Umbilical cord (tissue), 1 donor: ENCODE measurements at regions not wholly inside any gene's neighbourhood (a gene's known extent, or its start where the extent isn't known, plus 50 kb on each side); places are given as distances from the start of the nearest gene placed in this dataset.
"Not testable (repeated sequence)": the region's sequence is repeated elsewhere in the genome, so short reads cannot be mapped to it uniquely, and the experiment has no call there.

Experiments
- DNase-seq: peaks from one replicate; pipeline ENCODE4 v3.0.0-alpha.2; 2015; ENCODE audit warnings: low spot score

- DNase-seq, result no peak
These were observed 389.7 kb downstream of the RAP2B start for GRCh38 chr3:153551536-153552285.

- no peak for DNase-seq
These were observed 391.0 kb downstream of the RAP2B start for GRCh38 chr3:153552887-153553604.

- DNase-seq, result no peak
These were observed 391.5 kb downstream of the RAP2B start for GRCh38 chr3:153553605-153553945.

- no peak for DNase-seq
These were observed 393.9 kb downstream of the RAP2B start for GRCh38 chr3:153555919-153556318.

- DNase-seq, result not testable (repeated sequence)
These were observed 397.3 kb downstream of the RAP2B start for GRCh38 chr3:153559366-153559765.

GRCh38 chr3:153567011-153567410 is 405.0 kb downstream of the RAP2B start:
- peak; percentile 11 for DNase-seq

- DNase-seq, result peak; percentile 17
These were observed 405.5 kb downstream of the RAP2B start for GRCh38 chr3:153567556-153567955.

- DNase-seq, result not testable (repeated sequence)
These were observed 408.5 kb downstream of the RAP2B start for GRCh38 chr3:153570481-153570880.

- DNase-seq, result peak; percentile 29
These were observed 410.1 kb downstream of the RAP2B start for GRCh38 chr3:153572165-153572564.

GRCh38 chr3:153572654-153573053 is 410.6 kb downstream of the RAP2B start:
- no peak for DNase-seq

GRCh38 chr3:153573481-153573880 is 411.5 kb downstream of the RAP2B start:
- peak; percentile 92 for DNase-seq

GRCh38 chr3:153574445-153574844 is 412.4 kb downstream of the RAP2B start:
- DNase-seq, result peak; percentile 20

GRCh38 chr3:153577059-153577736 is 415.2 kb downstream of the RAP2B start:
- DNase-seq, result no peak

- no peak for DNase-seq
These were observed 416.0 kb downstream of the RAP2B start for GRCh38 chr3:153578046-153578445.

GRCh38 chr3:153590051-153590450 is 428.0 kb downstream of the RAP2B start:
- no peak for DNase-seq

- no peak for DNase-seq
These were observed 429.7 kb downstream of the RAP2B start for GRCh38 chr3:153591561-153592245.

- peak; percentile 27 for DNase-seq
These were observed 433.3 kb downstream of the RAP2B start for GRCh38 chr3:153595186-153595815.

- no peak for DNase-seq
These were observed 434.4 kb downstream of the RAP2B start for GRCh38 chr3:153596401-153596800.

- peak; percentile 54 for DNase-seq
These were observed 437.7 kb downstream of the RAP2B start for GRCh38 chr3:153599685-153600084.

GRCh38 chr3:153600896-153601295 is 438.9 kb downstream of the RAP2B start:
- no peak for DNase-seq

GRCh38 chr3:153601374-153601853 is 439.4 kb downstream of the RAP2B start:
- no peak for DNase-seq
